ENCODE measurements at regions not wholly inside any gene's neighbourhood (a gene's known extent, or its start where the extent isn't known, plus 50 kb on each side); places are given as distances from the start of the nearest gene placed in this dataset.

DNA sequence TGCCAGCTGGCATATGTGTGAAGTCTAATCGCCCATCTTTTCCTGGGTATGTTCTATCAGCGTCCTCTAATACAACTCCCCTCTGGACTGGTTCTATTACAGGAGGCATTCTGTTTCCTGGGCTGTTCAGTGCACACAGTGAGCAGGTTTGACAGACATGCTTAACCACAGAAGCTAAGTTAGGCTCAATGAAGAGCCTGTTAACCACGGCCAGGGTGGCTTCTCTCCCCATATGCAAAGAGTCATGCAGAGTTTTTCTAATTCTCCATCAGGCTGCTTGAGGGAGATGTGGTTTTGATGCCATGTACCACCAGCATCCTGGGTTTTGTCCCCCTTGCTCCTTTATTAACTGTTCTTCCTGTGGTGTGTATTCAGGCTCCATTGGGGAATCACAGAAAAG is 57.2 kb upstream of the ALOX12 start:
- DNase-seq (ENCODE audit: low read depth in 2 of 2): no peak

DNA sequence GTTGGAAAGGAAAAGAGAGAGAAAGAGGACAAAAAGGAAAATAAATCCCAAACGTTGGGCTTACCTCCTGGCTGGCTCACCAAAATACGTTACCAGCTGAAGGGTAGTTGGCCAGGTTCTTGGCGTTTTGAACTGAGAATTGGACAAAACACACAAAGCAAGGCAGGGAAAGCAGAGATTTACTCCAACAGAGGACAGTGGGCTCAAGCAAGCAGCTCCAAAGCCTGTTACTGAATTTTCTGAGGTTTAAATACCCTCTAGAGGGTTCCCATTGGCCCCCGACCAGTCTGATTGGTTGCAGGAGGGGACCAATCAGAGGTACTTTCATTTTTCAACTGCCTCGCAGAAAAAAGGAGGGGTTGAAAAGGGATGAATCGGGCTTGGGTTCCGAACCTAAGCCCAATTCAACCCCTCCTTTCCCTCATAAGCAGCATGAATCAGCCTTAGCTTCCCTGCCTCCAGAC is 55.6 kb upstream of the ALOX12 start:
- DNase-seq (ENCODE audit: low read depth in 2 of 2): peak; percentile 4 to 71

DNA sequence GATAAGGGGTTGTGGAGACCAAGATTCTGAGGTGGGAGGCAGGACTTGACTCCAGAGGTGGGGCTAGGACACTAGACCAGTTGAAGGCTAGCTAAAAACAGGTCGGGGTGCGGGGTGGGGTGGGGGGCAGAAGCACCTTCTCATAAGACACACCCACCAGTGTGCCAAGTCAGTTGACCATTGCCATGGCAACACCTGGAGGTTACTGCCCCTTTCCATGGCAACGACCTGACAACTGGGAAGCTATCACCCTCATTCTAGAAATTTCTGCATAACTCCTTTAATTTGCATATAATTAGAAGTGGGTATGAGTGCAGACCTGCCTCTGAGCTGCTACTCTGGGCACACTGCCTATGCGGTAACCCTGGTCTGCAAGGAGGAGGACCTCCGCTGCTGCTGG is 53.9 kb upstream of the ALOX12 start:
- no peak for DNase-seq (ENCODE audit: low read depth in 2 of 2)

DNA sequence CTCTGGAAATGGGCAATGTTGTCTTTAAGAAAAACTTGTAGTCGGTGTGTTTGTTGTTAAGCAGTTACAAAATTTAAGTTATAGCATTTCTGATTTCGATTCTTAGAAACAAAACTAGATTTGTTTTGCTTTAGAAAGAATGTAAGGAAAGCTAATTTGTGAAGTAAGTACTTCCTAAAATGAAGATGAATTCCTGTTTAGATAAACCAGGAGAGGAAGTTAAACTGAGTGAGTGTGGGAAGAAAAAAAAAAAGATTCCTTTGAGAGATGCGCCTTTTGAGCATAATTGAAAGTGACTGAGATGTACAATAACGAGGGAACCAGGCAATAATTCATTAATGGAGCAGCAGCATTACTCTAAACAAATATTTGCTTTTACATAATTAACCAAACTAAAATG is 52.4 kb upstream of the ALOX12 start:
- DNase-seq (ENCODE audit: low read depth in 2 of 2): no peak
